ENCODE measurements at regions not wholly inside any gene's neighbourhood (a gene's known extent, or its start where the extent isn't known, plus 50 kb on each side); places are given as distances from the start of the nearest gene placed in this dataset.

DNA sequence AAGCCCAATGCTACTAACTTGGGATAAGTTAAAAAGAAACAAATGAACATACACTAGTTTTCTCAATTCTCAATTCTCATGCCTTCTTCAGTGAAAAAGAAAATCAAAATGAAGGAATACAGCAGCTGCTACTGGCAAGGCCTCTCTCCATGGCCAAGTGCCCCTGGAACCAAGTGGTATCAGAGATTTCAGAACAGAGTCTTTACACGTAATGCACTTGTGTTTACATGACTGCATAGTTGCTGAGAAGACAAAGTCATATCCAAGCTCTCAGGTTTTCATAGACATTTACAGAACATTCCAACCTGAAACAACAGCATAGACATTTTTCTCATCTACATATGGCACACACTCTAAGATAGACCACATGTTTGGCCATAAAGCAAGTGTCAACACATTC, 789.9 kb downstream of the CBLN2 start:
- Histone ChIP-seq H3K27ac (no peak overlapping the region), H3K36me3 (no peaks in the 10 kb centered on the region), H3K9me3 (no peaks in the 10 kb centered on the region), H3K27me3 (no peaks in the 10 kb centered on the region), H3K4me3 (no peak overlapping the region), H3K4me1 (no peaks in the 10 kb centered on the region)
- TF ChIP-seq, protein P1, sequence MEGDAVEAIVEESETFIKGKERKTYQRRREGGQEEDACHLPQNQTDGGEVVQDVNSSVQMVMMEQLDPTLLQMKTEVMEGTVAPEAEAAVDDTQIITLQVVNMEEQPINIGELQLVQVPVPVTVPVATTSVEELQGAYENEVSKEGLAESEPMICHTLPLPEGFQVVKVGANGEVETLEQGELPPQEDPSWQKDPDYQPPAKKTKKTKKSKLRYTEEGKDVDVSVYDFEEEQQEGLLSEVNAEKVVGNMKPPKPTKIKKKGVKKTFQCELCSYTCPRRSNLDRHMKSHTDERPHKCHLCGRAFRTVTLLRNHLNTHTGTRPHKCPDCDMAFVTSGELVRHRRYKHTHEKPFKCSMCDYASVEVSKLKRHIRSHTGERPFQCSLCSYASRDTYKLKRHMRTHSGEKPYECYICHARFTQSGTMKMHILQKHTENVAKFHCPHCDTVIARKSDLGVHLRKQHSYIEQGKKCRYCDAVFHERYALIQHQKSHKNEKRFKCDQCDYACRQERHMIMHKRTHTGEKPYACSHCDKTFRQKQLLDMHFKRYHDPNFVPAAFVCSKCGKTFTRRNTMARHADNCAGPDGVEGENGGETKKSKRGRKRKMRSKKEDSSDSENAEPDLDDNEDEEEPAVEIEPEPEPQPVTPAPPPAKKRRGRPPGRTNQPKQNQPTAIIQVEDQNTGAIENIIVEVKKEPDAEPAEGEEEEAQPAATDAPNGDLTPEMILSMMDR (IDR thresholded peaks at IDR 0.05), result no peak
- intact Hi-C loops (cut with DNase I; ENCODE audit: low total_unique reads), result no loop called here
- no peak for DNase-seq

DNA sequence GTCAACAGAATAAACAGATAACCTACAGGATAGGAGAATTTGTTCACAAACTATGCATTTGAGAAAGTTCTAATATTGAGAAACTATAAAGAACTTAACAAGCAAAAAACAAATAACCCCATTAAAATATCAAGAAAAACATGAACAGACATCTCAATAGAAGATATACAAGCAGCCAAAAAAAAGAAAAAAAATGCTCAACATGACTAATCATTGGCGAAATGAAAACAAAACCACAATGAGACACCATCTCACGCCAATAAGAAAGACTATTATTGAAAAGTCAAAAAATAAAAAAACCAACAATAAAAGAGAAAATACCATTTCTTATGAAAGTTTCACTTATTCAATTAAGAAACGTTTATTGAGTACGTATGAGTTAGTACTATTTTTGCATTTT, 800.5 kb downstream of the CBLN2 start:
- Histone ChIP-seq H3K9me3 (peaks cover 0 to 4% (median 2%) of the 10 kb centered on the region in 3 donors), H3K4me3 (no peak overlapping the region), H3K27ac (no peak overlapping the region), H3K27me3 (no peaks in the 10 kb centered on the region), H3K36me3 (no peaks in the 10 kb centered on the region), H3K4me1 (no peaks in the 10 kb centered on the region)
- no peak for DNase-seq
- TF ChIP-seq, protein P1 (IDR thresholded peaks at IDR 0.05), result no peak
- intact Hi-C loops (cut with DNase I; ENCODE audit: low total_unique reads), result no loop called here

DNA sequence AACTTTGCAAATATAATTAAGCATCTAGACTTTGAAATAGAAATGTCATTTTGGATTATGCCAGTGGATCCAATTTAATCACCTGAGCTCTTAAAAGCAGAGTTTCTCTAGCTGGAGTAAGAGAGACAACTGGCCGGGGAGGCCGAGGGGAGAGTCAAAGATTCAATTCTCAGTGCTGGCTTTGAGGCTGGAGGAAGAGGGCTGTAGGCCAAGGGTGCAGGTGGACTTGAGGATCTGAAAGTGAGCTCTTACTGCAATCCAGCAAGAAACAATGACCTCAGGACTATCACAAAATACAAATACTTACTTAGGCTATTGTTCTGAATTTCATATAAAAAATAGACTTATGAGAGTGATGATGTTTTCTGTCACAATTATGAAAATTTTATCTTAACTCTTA, 814.5 kb downstream of the CBLN2 start:
- intact Hi-C loops (cut with DNase I; ENCODE audit: low total_unique reads), result no loop called here

DNA sequence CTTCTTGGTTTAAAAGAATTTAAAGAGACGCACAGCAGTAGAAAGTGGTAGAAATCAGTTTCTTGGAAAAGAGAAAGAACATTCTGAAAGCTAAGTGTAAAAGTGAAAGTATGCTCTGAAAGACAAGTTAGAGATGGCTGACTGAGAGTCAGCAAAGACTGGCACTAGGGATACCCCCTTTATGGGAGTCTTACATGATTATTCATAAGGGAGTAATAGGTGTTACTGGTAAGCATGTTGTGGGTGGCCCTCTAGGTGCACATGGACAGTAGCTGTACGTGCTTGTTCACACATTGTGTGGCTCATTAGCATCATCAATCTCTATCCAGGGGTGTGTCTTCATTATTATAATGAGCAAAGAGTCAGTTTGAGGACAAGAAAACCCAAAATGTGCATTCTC, 816.2 kb downstream of the CBLN2 start:
- no peak overlapping the region for H3K4me3 ChIP-seq
- TF ChIP-seq, protein P1 (IDR thresholded peaks at IDR 0.05), result no peak
- DNase-seq, result no peak

More for the DNA sequence above, 814.5 kb downstream of the CBLN2 start:
- Histone ChIP-seq H3K4me3 (no peak overlapping the region), H3K27ac (no peak overlapping the region), H3K36me3 (no peaks in the 10 kb centered on the region), H3K27me3 (no peaks in the 10 kb centered on the region), H3K4me1 (no peaks in the 10 kb centered on the region), H3K9me3 (no peaks in the 10 kb centered on the region)
- TF ChIP-seq, protein P1 (IDR thresholded peaks at IDR 0.05), result no peak
- no peak for DNase-seq

DNA sequence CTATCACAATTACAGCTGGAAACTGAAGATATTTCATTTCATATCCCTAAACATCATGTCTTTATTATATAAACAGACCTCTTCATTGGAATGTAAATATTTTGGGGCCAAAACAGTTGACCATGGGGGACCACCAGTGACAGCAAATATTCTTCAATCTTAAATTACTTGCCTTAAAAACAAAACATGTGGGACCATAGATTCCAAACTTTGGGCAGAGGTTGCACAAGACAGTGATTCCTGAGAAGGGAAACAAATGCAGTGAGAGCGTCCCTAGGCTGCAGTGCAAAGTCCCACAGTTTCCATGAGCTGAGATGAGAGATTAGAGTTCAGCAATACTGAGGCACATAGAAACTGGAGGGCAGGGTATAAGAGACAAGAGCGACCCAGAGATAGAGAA, 818.9 kb downstream of the CBLN2 start:
- TF ChIP-seq, protein P1 (IDR thresholded peaks at IDR 0.05), result no peak
- Histone ChIP-seq H3K4me3 (no peak overlapping the region), H3K36me3 (no peaks in the 10 kb centered on the region), H3K4me1 (no peaks in the 10 kb centered on the region), H3K27me3 (no peaks in the 10 kb centered on the region), H3K27ac (no peak overlapping the region), H3K9me3 (no peaks in the 10 kb centered on the region)
- no peak for DNase-seq
- intact Hi-C loops (cut with DNase I; ENCODE audit: low total_unique reads), result no loop called here

More for the DNA sequence above, 816.2 kb downstream of the CBLN2 start:
- no peaks in the 10 kb centered on the region for H3K27me3 ChIP-seq
- H3K9me3 ChIP-seq, result no peaks in the 10 kb centered on the region
- intact Hi-C loops (cut with DNase I; ENCODE audit: low total_unique reads), result no loop called here
- no peaks in the 10 kb centered on the region for H3K36me3 ChIP-seq
- H3K4me1 ChIP-seq, result no peaks in the 10 kb centered on the region
- no peak overlapping the region for H3K27ac ChIP-seq

DNA sequence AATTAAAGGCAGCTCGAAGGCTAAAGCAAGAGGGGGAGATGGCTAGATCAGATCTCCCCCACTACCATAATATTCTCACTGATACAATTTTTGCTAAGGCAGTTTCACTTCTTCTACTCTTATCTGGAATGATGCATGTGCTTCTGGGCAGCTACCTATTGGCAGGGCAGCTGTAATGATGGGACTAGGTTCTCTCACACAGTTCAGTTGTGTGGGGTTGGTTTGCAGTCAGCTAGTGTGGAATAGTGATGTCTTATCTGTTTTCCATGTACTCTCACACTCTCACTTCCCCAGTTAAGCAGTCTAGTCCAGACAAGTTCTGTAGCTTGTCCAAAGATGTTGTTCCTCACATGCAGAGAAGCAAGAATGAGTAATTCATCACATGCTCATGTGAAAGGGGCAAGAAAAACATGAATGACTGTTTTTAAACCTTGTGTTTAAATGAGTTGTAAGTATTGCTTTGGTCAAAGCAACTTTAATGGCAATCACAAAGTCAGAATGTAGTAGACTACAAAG, 836.1 kb downstream of the CBLN2 start:
- no peak for DNase-seq
- no peaks in the 10 kb centered on the region for H3K9me3 ChIP-seq
- no peak overlapping the region for H3K4me3 ChIP-seq
- intact Hi-C loops (cut with DNase I; ENCODE audit: low total_unique reads), result no loop called here
- TF ChIP-seq, protein P1 (IDR thresholded peaks at IDR 0.05), result no peak
- no peaks in the 10 kb centered on the region for H3K4me1 ChIP-seq
- H3K27ac ChIP-seq, result no peak overlapping the region
- no peaks in the 10 kb centered on the region for H3K27me3 ChIP-seq
- no peaks in the 10 kb centered on the region for H3K36me3 ChIP-seq

Data from tibial artery (tissue), 4 donors.